ENCODE measurements at regions not wholly inside any gene's neighbourhood (a gene's known extent, or its start where the extent isn't known, plus 50 kb on each side); places are given as distances from the start of the nearest gene placed in this dataset.

DNA sequence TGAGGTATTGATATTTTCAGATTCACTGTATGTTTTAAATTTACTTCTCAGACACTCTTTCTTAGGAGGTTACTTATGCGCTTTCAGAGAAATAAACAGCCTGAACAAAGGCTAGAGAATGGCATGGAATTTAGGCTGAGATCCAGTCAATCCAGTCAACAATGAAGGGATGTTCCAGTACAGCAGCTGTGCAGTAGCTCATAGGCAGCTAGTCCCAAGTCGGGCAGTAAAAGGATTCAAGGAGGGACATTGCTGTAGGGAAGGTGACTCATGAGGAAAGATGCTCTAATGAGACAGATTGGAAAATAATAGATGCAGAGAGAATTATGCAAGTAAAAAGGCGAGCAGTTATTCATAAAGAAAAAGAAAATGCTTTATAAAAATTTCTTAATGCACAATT lies 397.9 kb upstream of the RGPD4 start:
- H3K4ac ChIP-seq (ENCODE audit: low read depth, low read length): no peak overlapping the region
- H4K20me1 ChIP-seq (ENCODE audit: control insufficient read depth, insufficient read depth, insufficient read length): no peaks in the 10 kb centered on the region
- no peak overlapping the region for H3K56ac ChIP-seq (ENCODE audit: insufficient read length, low read depth, low read length)
- no peak overlapping the region for H3T11ph ChIP-seq (ENCODE audit: low read length)
- no peak overlapping the region for H2AK5ac ChIP-seq (ENCODE audit: insufficient read length, low read length)
- H3K27me3 ChIP-seq (ENCODE audit: insufficient read depth, low read length): no peaks in the 10 kb centered on the region
- no peak overlapping the region for H2AFZ ChIP-seq (ENCODE audit: low read length)
- H3K9ac ChIP-seq (ENCODE audit: extremely low read depth, insufficient read length, low read length): no peak overlapping the region
- no peak for DNase-seq
- Mint-ChIP-seq H3K36me3 (ENCODE audit: insufficient read depth in 1 of 3, low read depth in 3 of 3) (peaks cover 3 to 4% (median 3%) of the 10 kb centered on the region in 3 experiments; a peak in 3 of 7 replicates), H3K27ac (no peak overlapping the region), H3K9me3 (peaks cover 3 to 14% of the 10 kb centered on the region in 2 experiments; a peak in 4 of 5 replicates), H3K4me3 (no peak overlapping the region), H3K27me3 (ENCODE audit: low read depth) (no peaks in the 10 kb centered on the region; the same call in 1 of the 2 replicates), H3K4me1 (no peaks in the 10 kb centered on the region)
- no peak overlapping the region for H3K4me2 ChIP-seq (ENCODE audit: insufficient read depth, insufficient read length, low read length)
- no peak overlapping the region for H2BK12ac ChIP-seq (ENCODE audit: insufficient read length, low read depth, low read length)
- no peak overlapping the region for H3K14ac ChIP-seq (ENCODE audit: insufficient read depth, low read length)
- TF ChIP-seq, protein P1, sequence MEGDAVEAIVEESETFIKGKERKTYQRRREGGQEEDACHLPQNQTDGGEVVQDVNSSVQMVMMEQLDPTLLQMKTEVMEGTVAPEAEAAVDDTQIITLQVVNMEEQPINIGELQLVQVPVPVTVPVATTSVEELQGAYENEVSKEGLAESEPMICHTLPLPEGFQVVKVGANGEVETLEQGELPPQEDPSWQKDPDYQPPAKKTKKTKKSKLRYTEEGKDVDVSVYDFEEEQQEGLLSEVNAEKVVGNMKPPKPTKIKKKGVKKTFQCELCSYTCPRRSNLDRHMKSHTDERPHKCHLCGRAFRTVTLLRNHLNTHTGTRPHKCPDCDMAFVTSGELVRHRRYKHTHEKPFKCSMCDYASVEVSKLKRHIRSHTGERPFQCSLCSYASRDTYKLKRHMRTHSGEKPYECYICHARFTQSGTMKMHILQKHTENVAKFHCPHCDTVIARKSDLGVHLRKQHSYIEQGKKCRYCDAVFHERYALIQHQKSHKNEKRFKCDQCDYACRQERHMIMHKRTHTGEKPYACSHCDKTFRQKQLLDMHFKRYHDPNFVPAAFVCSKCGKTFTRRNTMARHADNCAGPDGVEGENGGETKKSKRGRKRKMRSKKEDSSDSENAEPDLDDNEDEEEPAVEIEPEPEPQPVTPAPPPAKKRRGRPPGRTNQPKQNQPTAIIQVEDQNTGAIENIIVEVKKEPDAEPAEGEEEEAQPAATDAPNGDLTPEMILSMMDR (conservative IDR thresholded peaks at IDR 0.05): no peak
- no CpG with 5 or more reads among the region's 3 CpGs for WGBS (ENCODE audit: extremely low coverage, insufficient read length, low lambda C conversion rate)
- no peak overlapping the region for H2BK5ac ChIP-seq (ENCODE audit: insufficient read length, low read length)
- H2BK15ac ChIP-seq (ENCODE audit: low read depth, low read length): no peak overlapping the region
- no peaks in the 10 kb centered on the region for H3K79me2 ChIP-seq (ENCODE audit: insufficient read depth, low read length)
- H3K79me1 ChIP-seq (ENCODE audit: insufficient read depth, low read depth, low read length, poor library complexity, severe bottlenecking): no peaks in the 10 kb centered on the region
- no peak overlapping the region for H4K5ac ChIP-seq (ENCODE audit: insufficient read length, low read depth, low read length)
- no peak overlapping the region for H4K91ac ChIP-seq (ENCODE audit: insufficient read length, low read depth, low read length)
- no peak overlapping the region for H4K8ac ChIP-seq (replicated peaks; ENCODE audit: insufficient read length, low read depth, low read length)
- H3K23me2 ChIP-seq (ENCODE audit: insufficient read length, low read depth, low read length, poor library complexity, severe bottlenecking): no peaks in the 10 kb centered on the region
- no peaks in the 10 kb centered on the region for H3K9me3 ChIP-seq (ENCODE audit: control insufficient read depth, low read depth, low read length)
- H3K27ac ChIP-seq (ENCODE audit: insufficient read length, low read depth, low read length): no peak overlapping the region
- no peak overlapping the region for H2BK120ac ChIP-seq (ENCODE audit: low read depth, low read length, poor library complexity, severe bottlenecking)
- no peak overlapping the region for H2BK20ac ChIP-seq (ENCODE audit: low read depth, low read length, poor library complexity, severe bottlenecking)
- no peak overlapping the region for H3K23ac ChIP-seq (ENCODE audit: insufficient read length, low read depth, low read length)
- no peak overlapping the region for H3K18ac ChIP-seq (ENCODE audit: insufficient read length, low read depth, low read length)
- H3K4me1 ChIP-seq (ENCODE audit: insufficient read depth, low read length): no peaks in the 10 kb centered on the region

All from H9 (cell line).